Stimulated activated CD4-positive, alpha-beta T cell treated with anti-CD3 and anti-CD28 coated beads, Interleukin-4, amount 100 ng/mL, for 1 hour (primary cell): ENCODE measurements at regions not wholly inside any gene's neighbourhood (a gene's known extent, or its start where the extent isn't known, plus 50 kb on each side); places are given as distances from the start of the nearest gene placed in this dataset.

Experiments used
- DNase-seq: peaks from one replicate; pipeline ENCODE4 v3.0.0-alpha.2; 2020

DNA sequence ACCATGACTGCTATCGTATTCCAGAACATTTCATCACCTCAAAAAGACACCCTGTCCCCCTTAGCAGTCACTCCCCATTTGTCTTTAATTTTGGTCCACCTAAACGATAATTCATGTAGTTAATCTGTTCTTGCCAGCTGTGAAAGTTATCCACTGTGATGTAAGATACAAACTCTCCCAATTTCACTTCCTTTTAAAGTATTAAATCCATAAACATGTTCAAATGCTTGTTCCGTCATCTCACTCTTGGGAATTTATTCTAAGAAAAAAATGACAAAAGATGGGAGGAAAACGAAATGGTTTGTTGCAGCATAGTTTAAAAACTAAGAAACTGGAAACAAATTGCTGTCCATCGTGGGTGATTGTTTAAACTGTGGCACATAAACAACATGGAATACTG, 53.7 kb upstream of the IRF2 start:
- DNase-seq = no peak

DNA sequence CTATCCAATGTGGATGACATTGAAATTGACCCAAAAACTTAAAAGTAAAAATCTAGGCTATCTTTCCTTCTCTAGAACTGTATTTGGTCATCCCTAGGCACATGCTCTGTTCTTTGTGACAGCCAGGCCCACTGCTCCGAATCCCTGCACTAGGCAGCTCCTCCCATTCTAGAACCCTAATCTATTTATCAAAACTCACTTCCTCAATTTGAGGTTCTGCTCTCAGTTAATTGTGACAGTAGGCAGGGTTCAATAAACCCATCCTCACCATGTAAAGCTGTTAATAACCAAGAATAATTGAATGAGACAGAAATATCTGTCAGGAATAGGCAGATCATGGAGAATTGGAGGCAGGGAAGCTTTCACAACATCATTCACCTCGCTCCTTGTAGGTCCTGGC, 51.9 kb upstream of the IRF2 start:
- no peak for DNase-seq
